ENCODE measurements at regions not wholly inside any gene's neighbourhood (a gene's known extent, or its start where the extent isn't known, plus 50 kb on each side); places are given as distances from the start of the nearest gene placed in this dataset.

DNA sequence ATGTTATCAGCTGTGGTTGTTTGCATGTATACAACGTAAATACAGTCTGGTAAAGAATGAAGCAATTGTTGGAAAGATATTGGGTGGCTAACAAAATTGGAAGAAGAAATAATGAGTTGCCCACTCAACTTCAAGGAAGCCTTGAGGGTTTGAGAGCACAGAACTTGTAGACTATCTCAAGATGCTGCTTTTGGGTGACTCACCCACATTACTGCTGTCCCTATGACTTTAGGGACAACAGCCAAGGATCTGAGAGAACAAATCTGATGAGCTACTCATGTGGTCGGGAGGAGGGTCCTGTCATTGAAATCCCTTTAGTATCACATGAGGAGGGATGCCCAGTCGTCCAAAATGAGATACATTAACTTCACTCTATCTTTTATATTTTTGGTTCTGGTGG is 261.8 kb downstream of the GAS1 start:
- DNase-seq (ENCODE audit: low read depth): no peak
- H3K4me3 ChIP-seq (ENCODE audit: low read depth, low read length): no peak overlapping the region
- TF ChIP-seq, protein P1, sequence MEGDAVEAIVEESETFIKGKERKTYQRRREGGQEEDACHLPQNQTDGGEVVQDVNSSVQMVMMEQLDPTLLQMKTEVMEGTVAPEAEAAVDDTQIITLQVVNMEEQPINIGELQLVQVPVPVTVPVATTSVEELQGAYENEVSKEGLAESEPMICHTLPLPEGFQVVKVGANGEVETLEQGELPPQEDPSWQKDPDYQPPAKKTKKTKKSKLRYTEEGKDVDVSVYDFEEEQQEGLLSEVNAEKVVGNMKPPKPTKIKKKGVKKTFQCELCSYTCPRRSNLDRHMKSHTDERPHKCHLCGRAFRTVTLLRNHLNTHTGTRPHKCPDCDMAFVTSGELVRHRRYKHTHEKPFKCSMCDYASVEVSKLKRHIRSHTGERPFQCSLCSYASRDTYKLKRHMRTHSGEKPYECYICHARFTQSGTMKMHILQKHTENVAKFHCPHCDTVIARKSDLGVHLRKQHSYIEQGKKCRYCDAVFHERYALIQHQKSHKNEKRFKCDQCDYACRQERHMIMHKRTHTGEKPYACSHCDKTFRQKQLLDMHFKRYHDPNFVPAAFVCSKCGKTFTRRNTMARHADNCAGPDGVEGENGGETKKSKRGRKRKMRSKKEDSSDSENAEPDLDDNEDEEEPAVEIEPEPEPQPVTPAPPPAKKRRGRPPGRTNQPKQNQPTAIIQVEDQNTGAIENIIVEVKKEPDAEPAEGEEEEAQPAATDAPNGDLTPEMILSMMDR (IDR thresholded peaks at IDR 0.05; ENCODE audit: insufficient read depth, low read depth, low read length): no peak

GRCh38 chr9:86684148-86684547 is 263.2 kb downstream of the GAS1 start:
- TF ChIP-seq, protein P1 (IDR thresholded peaks at IDR 0.05; ENCODE audit: insufficient read depth, low read depth, low read length): no peak
- no peak for DNase-seq (ENCODE audit: low read depth)

DNA sequence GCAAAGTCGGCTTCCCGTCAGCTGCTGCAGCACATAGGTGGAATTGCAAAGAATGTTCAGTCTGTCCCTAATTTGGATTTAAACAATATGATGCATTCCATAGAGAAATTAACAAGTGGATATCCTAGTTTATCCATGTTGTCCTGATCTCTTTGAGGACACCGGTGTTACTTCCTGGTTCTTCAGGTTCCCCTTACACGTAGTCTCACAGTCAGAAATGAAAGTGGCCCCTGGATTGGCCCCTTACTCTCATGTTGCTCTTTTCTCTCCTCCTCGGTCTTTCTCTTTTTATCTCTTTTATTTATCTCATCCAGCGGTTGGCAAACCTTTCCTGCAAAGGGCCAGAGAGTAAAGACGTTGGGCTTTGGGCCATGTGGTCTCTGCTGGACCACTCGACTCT is 265.1 kb downstream of the GAS1 start:
- no peak overlapping the region for H3K4me3 ChIP-seq (ENCODE audit: low read depth, low read length)
- TF ChIP-seq, protein P1 (IDR thresholded peaks at IDR 0.05; ENCODE audit: insufficient read depth, low read depth, low read length): no peak
- no peak for DNase-seq (ENCODE audit: low read depth)

More at GRCh38 chr9:86684148-86684547, 263.2 kb downstream of the GAS1 start:
- H3K4me3 ChIP-seq (ENCODE audit: low read depth, low read length): no peak overlapping the region

DNA sequence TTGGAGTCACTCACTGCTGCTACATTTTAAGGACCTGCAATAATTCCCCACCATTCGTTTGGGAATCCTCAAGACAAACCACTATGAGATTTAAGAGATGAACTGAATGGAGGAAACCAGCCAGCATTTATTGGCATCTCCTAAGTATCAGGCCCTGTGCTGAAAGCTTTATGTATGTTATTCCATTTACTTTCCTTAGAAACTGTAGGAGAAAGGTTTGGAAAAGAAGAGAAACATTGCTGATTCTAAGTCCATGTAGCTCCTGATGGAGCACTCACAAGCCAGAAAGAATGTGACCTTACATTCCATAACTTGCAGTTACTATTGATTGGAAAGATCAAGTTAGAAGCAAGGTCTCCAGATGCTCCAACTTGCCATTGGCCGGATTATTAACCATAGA is 267.4 kb downstream of the GAS1 start:
- no peak for DNase-seq (ENCODE audit: low read depth)
- no peak overlapping the region for H3K4me3 ChIP-seq (ENCODE audit: low read depth, low read length)
- TF ChIP-seq, protein P1 (IDR thresholded peaks at IDR 0.05; ENCODE audit: insufficient read depth, low read depth, low read length): no peak

DNA sequence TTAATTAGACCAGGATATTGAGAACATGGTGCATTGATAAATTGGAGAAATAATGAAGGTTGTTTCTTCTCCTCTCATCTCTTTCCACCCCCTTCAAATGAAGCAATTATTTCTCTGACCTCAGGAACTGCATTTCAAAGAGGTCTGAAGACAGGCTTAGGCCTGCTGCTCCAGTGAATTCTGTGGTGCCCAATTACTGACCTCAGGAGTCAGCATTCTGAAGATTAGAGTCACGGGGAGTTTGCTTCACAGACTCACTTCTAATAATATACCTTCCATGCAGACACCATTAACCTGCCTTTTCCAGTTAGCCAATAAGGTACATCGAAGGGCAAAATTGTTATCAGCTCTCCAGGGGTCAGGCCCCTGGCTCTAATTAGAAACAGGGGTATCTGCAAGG is 270.9 kb downstream of the GAS1 start:
- no peak for DNase-seq (ENCODE audit: low read depth)
- TF ChIP-seq, protein P1 (IDR thresholded peaks at IDR 0.05; ENCODE audit: insufficient read depth, low read depth, low read length): no peak
- H3K4me3 ChIP-seq (ENCODE audit: low read depth, low read length): no peak overlapping the region

DNA sequence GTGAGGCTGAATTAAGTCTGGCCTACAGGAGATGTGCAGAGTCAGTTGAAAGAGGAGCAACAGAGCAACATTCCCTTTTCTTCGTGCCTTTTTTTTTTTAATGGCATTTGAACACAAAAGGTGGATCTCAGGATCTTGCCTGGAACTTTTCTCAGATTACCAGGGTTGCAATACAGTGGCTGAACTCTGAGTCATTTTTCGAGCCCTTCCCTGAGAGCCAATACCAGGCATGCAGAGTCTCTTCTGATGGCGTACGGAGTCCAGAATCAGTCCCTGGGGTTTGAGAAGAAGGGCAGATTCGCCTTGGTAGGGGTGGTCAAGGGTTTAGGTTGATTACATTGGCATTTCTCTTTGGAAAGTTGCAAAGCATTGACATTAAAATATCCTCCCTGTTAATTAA is 271.5 kb downstream of the GAS1 start:
- DNase-seq (ENCODE audit: low read depth): no peak
- TF ChIP-seq, protein P1 (IDR thresholded peaks at IDR 0.05; ENCODE audit: insufficient read depth, low read depth, low read length): no peak
- no peak overlapping the region for H3K4me3 ChIP-seq (ENCODE audit: low read depth, low read length)

DNA sequence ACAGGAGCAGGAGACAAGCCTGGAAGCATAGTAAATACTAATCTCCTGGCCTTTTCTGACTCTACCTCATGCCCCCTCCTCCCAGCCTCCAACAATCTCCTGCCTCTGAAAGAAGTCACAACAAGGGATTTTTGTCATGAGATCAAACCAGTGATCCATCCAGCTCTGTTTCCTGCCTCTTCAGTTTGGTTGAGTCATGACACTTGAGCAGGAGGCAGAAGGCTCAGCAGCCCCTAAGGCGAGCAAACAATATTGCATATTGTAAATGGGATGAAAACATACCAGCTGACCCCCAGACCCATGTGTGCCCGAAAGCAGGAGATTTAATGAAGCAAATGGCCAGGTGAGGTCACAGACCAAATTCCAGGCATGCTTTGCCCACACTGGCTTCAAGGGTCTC is 272.8 kb downstream of the GAS1 start:
- no peak for DNase-seq (ENCODE audit: low read depth)
- no peak overlapping the region for H3K4me3 ChIP-seq (ENCODE audit: low read depth, low read length)
- TF ChIP-seq, protein P1 (IDR thresholded peaks at IDR 0.05; ENCODE audit: insufficient read depth, low read depth, low read length): no peak

All from fibroblast of villous mesenchyme (primary cell).